B cell (primary cell): ENCODE measurements at regions not wholly inside any gene's neighbourhood (a gene's known extent, or its start where the extent isn't known, plus 50 kb on each side); places are given as distances from the start of the nearest gene placed in this dataset.

ENCODE experiments used
- ATAC-seq: fragments of 200-7000 bp; cut with Tn5 transposase; one replicate; pipeline ENCODE4 v1.10.0; 2021; ENCODE audit warnings: low read depth, mild to moderate bottlenecking, moderate number of reproducible peaks, moderate library complexity
- CTCF ChIA-PET: fragments of 350-600 bp; sonication (Branson Sonifier 250); formaldehyde crosslinking; loops from one replicate; lab custom pipeline; 2021; ENCODE audit warnings: antibody characterized with exemption, inconsistent platforms; lab: Charles Lee
- POLR2A ChIA-PET: fragments of 350-600 bp; sonication (Branson Sonifier 250); formaldehyde crosslinking; loops from one replicate; lab custom pipeline; 2021; ENCODE audit warnings: antibody characterized with exemption; lab: Charles Lee
- DNase-seq: peaks from one replicate; pipeline ENCODE4 v3.0.0; 2013
- H2AFZ ChIP-seq: 2 replicates; pipeline ENCODE4 v1.6.1; 2012; ENCODE audit warnings: mild to moderate bottlenecking, low read depth, low read length; ENCODE audit not compliant: insufficient read depth, poor library complexity, severe bottlenecking
- H3K27ac ChIP-seq, 2 donors: 1 replicate in 1 of 2; 2 replicates in 1 of 2; pipeline ENCODE4 v1.5.1; 2012 to 2013; ENCODE audit warnings: low read length in 2 of 2, mild to moderate bottlenecking in 2 of 2, moderate library complexity in 1 of 2
- H3K27me3 ChIP-seq, 4 experiments: fragments of 200-600 bp in 1 of 4; sonication (generic) in 1 of 4; replicated peaks in 1 of 4; 1 replicate in 2 of 4; 2 replicates in 2 of 4; pipeline versions ENCODE4 v1.6.1 to v1.7.0; 2013 to 2016; ENCODE audit warnings: low read length in 3 of 4, mild to moderate bottlenecking in 2 of 4, mixed read lengths in 1 of 4, moderate library complexity in 1 of 4; ENCODE audit not compliant: insufficient read depth in 4 of 4, control insufficient read depth in 3 of 4; ENCODE audit errors: control extremely low read depth in 1 of 4
- H3K36me3 ChIP-seq, 2 experiments: replicated peaks in 1 of 2; 1 replicate in 1 of 2; 2 replicates in 1 of 2; pipeline versions ENCODE4 v1.6.1 to v1.7.1; 2013; ENCODE audit warnings: low read length in 1 of 2; ENCODE audit not compliant: insufficient read depth in 2 of 2, control insufficient read depth in 1 of 2; ENCODE audit errors: control extremely low read depth in 1 of 2, extremely low read depth in 1 of 2
- H3K4me1 ChIP-seq, 2 donors: fragments of 200-600 bp in 1 of 2; sonication (generic) in 1 of 2; 1 replicate in 1 of 2; 2 replicates in 1 of 2; pipeline versions ENCODE4 v1.5.1 to v1.6.1; 2013 to 2017; ENCODE audit warnings: low read length in 2 of 2; ENCODE audit not compliant: control insufficient read depth in 2 of 2, insufficient read depth in 2 of 2
- H3K4me2 ChIP-seq: replicated peaks from 2 replicates; pipeline ENCODE3; 2012; ENCODE audit warnings: mild to moderate bottlenecking, low read depth, low read length; ENCODE audit not compliant: poor library complexity, severe bottlenecking
- H3K4me3 ChIP-seq, 5 experiments: fragments of 200-600 bp in 1 of 5; sonication (generic) in 1 of 5; 1 replicate in 3 of 5; 2 replicates in 2 of 5; pipeline versions ENCODE4 v1.5.1 to v1.7.0; 2011 to 2016; ENCODE audit warnings: low read length in 4 of 5, mild to moderate bottlenecking in 4 of 5, low read depth in 2 of 5, control low read depth in 1 of 5, moderate library complexity in 1 of 5; ENCODE audit not compliant: insufficient read depth in 1 of 5; ENCODE audit errors: control extremely low read depth in 1 of 5, extremely low read depth in 1 of 5
- H3K79me2 ChIP-seq: fragments of 200-600 bp; sonication (generic); one replicate; pipeline ENCODE4 v1.6.0; 2016; ENCODE audit warnings: low read length; ENCODE audit not compliant: control insufficient read depth, insufficient read depth
- H3K9ac ChIP-seq: fragments of 200-600 bp; sonication (generic); 2 replicates; pipeline ENCODE4 v1.6.1; 2017; ENCODE audit warnings: mild to moderate bottlenecking, low read length, moderate library complexity
- H3K9me3 ChIP-seq, 3 donors: one replicate each; pipeline versions ENCODE4 v1.6.1 to v1.7.1; 2013; ENCODE audit warnings: low read length in 2 of 3; ENCODE audit not compliant: control insufficient read depth in 2 of 3, insufficient read depth in 1 of 3; ENCODE audit errors: control extremely low read depth in 1 of 3
- H4K20me1 ChIP-seq: 2 replicates; pipeline ENCODE4 v1.6.0; 2012; ENCODE audit warnings: mild to moderate bottlenecking, low read length; ENCODE audit not compliant: insufficient read depth, control insufficient read depth, poor library complexity, severe bottlenecking
- H3K27ac Mint-ChIP-seq: one replicate; pipeline ENCODE4 v1.8.0; 2021; ENCODE audit warnings: mixed read lengths
- H3K27me3 Mint-ChIP-seq: one replicate; pipeline ENCODE4 v1.8.0; 2021; ENCODE audit warnings: mixed read lengths
- H3K4me1 Mint-ChIP-seq: one replicate; pipeline ENCODE4 v1.8.0; 2021; ENCODE audit warnings: mixed read lengths
- H3K4me3 Mint-ChIP-seq: one replicate; pipeline ENCODE4 v1.8.0; 2021; ENCODE audit warnings: mixed read lengths
- H3K9me3 Mint-ChIP-seq: one replicate; pipeline ENCODE4 v1.8.0; 2022; ENCODE audit warnings: mixed read lengths; ENCODE audit not compliant: insufficient read depth
- CTCF ChIP-seq: fragments of 200-600 bp; IDR thresholded peaks from one replicate; pipeline ENCODE4 v1.8.0; 2022; ENCODE audit warnings: antibody characterized with exemption, mild to moderate bottlenecking
- EZH2 ChIP-seq: IDR thresholded peaks from 2 replicates; pipeline ENCODE4 v1.6.1; 2012; ENCODE audit warnings: borderline replicate concordance, low read depth, mild to moderate bottlenecking, moderate library complexity, low read length; ENCODE audit not compliant: insufficient read depth, poor library complexity, severe bottlenecking
- WGBS: methylation state at CpG from one replicate; pipeline ENCODE4 v1.1.5; 2013; ENCODE audit warnings: missing lambda C conversion rate; ENCODE audit not compliant: insufficient coverage; 5-methylcytosine and 5-hydroxymethylcytosine counted together
- intact Hi-C: fragments of 100-400 bp; cut with micrococcal nuclease; formaldehyde crosslinking; loops from one replicate; pipeline ENCODE4 v1.10.0; 2022

GRCh38 chr1:4292861-4293260 is 361.5 kb upstream of the AJAP1 start:
- no peaks in the 10 kb centered on the region for H3K79me2 ChIP-seq
- H3K9me3 ChIP-seq = peaks cover 0 to 9% (median 0%) of the 10 kb centered on the region in 3 donors
- Mint-ChIP-seq H3K9me3 (peaks cover 5% of the 10 kb centered on the region), H3K27ac (no peak overlapping the region), H3K4me1 (no peaks in the 10 kb centered on the region), H3K4me3 (no peak overlapping the region), H3K27me3 (peaks cover 25% of the 10 kb centered on the region)
- ChIA-PET CTCF (no interaction called here), POLR2A (no interaction called here)
- no peak overlapping the region for H3K27ac ChIP-seq
- intact Hi-C loops = no loop called here
- H3K27me3 ChIP-seq = no peaks in the 10 kb centered on the region
- no peak overlapping the region for H3K9ac ChIP-seq
- H4K20me1 ChIP-seq = no peaks in the 10 kb centered on the region
- H3K4me3 ChIP-seq = no peak overlapping the region
- no peak overlapping the region for H3K4me2 ChIP-seq
- DNase-seq = no peak
- 97% methylated on average over 4 of the region's 8 CpGs for WGBS
- TF ChIP-seq CTCF (no peak), EZH2 (no peak)
- H3K36me3 ChIP-seq = no peaks in the 10 kb centered on the region
- no peaks in the 10 kb centered on the region for H3K4me1 ChIP-seq
- ATAC-seq = no peak
- no peak overlapping the region for H2AFZ ChIP-seq

- ChIA-PET POLR2A (no interaction called here), CTCF (no interaction called here)
- 80% methylated on average over 5 of the region's 12 CpGs for WGBS
- H3K9me3 ChIP-seq = peaks cover 0 to 32% (median 0%) of the 10 kb centered on the region in 3 donors
- H2AFZ ChIP-seq = no peak overlapping the region
- no peak for TF ChIP-seq EZH2
- no peak for TF ChIP-seq CTCF
- Mint-ChIP-seq H3K4me1 (no peaks in the 10 kb centered on the region), H3K4me3 (no peak overlapping the region), H3K27ac (no peak overlapping the region), H3K27me3 (peaks cover 9% of the 10 kb centered on the region), H3K9me3 (peaks cover 2% of the 10 kb centered on the region)
- no peaks in the 10 kb centered on the region for H3K36me3 ChIP-seq
- no peaks in the 10 kb centered on the region for H3K4me1 ChIP-seq
- H3K4me2 ChIP-seq = no peak overlapping the region
- H3K27me3 ChIP-seq = no peaks in the 10 kb centered on the region
- no peak overlapping the region for H3K4me3 ChIP-seq
- no peak overlapping the region for H3K9ac ChIP-seq
- DNase-seq (no peak), ATAC-seq (no peak)
- H3K27ac ChIP-seq = no peak overlapping the region
- no peaks in the 10 kb centered on the region for H4K20me1 ChIP-seq
- intact Hi-C loops = no loop called here
- no peaks in the 10 kb centered on the region for H3K79me2 ChIP-seq
Measured at GRCh38 chr1:4298361-4299083, 355.9 kb upstream of the AJAP1 start.
